Left ventricle myocardium inferior (tissue), 1 donor: ENCODE measurements at regions not wholly inside any gene's neighbourhood (a gene's known extent, or its start where the extent isn't known, plus 50 kb on each side); places are given as distances from the start of the nearest gene placed in this dataset.

Source experiments
- DNase-seq: peaks from one replicate; pipeline ENCODE4 v3.0.0-alpha.2; 2020
- H3K27ac ChIP-seq: fragments of 200-600 bp; replicated peaks from 2 replicates; pipeline ENCODE4 v1.8.0; 2021
- H3K27me3 ChIP-seq: fragments of 200-600 bp; 2 replicates; pipeline ENCODE4 v1.8.0; 2021; ENCODE audit warnings: low read depth
- H3K36me3 ChIP-seq: fragments of 200-600 bp; 2 replicates; pipeline ENCODE4 v1.8.0; 2021
- H3K4me1 ChIP-seq: fragments of 200-600 bp; 2 replicates; pipeline ENCODE4 v1.8.0; 2021
- H3K4me3 ChIP-seq: fragments of 200-600 bp; 2 replicates; pipeline ENCODE4 v1.8.0; 2021; ENCODE audit warnings: mild to moderate bottlenecking, moderate library complexity
- H3K9me3 ChIP-seq: fragments of 200-600 bp; replicated peaks from 2 replicates; pipeline ENCODE4 v1.8.0; 2021
- CTCF ChIP-seq: fragments of 200-600 bp; IDR thresholded peaks from 2 replicates; pipeline ENCODE4 v1.8.0; 2021; ENCODE audit warnings: antibody characterized with exemption, mild to moderate bottlenecking, borderline replicate concordance
- intact Hi-C: fragments of 100-400 bp; cut with micrococcal nuclease; formaldehyde crosslinking; loops from one replicate; pipeline ENCODE4 v1.11.0; 2022
- donor health status: DM: no; HTN: yes; CAD: no; lungs with severe emphysema.

GRCh38 chr18:7303316-7304060 is 72.6 kb downstream of the LRRC30 start:
- intact Hi-C loops = no loop called here
- no peak overlapping the region for H3K4me3 ChIP-seq
- no peaks in the 10 kb centered on the region for H3K27me3 ChIP-seq
- no peak overlapping the region for H3K27ac ChIP-seq
- peaks cover 10% of the 10 kb centered on the region for H3K4me1 ChIP-seq
- no peaks in the 10 kb centered on the region for H3K36me3 ChIP-seq
- DNase-seq = no peak
- H3K9me3 ChIP-seq = peaks cover 31% of the 10 kb centered on the region
- TF ChIP-seq CTCF = no peak

- intact Hi-C loops = no loop called here
- H3K4me3 ChIP-seq = no peak overlapping the region
- no peaks in the 10 kb centered on the region for H3K36me3 ChIP-seq
- no peak overlapping the region for H3K27ac ChIP-seq
- no peaks in the 10 kb centered on the region for H3K27me3 ChIP-seq
- H3K9me3 ChIP-seq = peaks cover 26% of the 10 kb centered on the region
- no peak for DNase-seq
- TF ChIP-seq CTCF = no peak
- H3K4me1 ChIP-seq = peaks cover 10% of the 10 kb centered on the region
These were observed 73.1 kb downstream of the LRRC30 start for GRCh38 chr18:7304061-7304370.

- Histone ChIP-seq H3K4me3 (no peak overlapping the region), H3K36me3 (no peaks in the 10 kb centered on the region), H3K27me3 (no peaks in the 10 kb centered on the region), H3K27ac (no peak overlapping the region), H3K9me3 (peaks cover 12% of the 10 kb centered on the region), H3K4me1 (peaks cover 10% of the 10 kb centered on the region)
- no peak for DNase-seq
- intact Hi-C loops = no loop called here
- no peak for TF ChIP-seq CTCF
These were observed 74.5 kb downstream of the LRRC30 start for GRCh38 chr18:7305416-7305815.

GRCh38 chr18:7307030-7307429 is 76.1 kb downstream of the LRRC30 start:
- Histone ChIP-seq H3K27ac (no peak overlapping the region), H3K4me1 (peaks cover 10% of the 10 kb centered on the region), H3K9me3 (peaks cover 3% of the 10 kb centered on the region), H3K27me3 (no peaks in the 10 kb centered on the region), H3K4me3 (no peak overlapping the region), H3K36me3 (no peaks in the 10 kb centered on the region)
- TF ChIP-seq CTCF = no peak
- no peak for DNase-seq
- intact Hi-C loops = no loop called here

GRCh38 chr18:7307526-7307925 is 76.6 kb downstream of the LRRC30 start:
- peaks cover 10% of the 10 kb centered on the region for H3K4me1 ChIP-seq
- H3K9me3 ChIP-seq = peaks cover 5% of the 10 kb centered on the region
- no peak for DNase-seq
- no peaks in the 10 kb centered on the region for H3K27me3 ChIP-seq
- TF ChIP-seq CTCF = no peak
- H3K36me3 ChIP-seq = no peaks in the 10 kb centered on the region
- H3K4me3 ChIP-seq = no peak overlapping the region
- intact Hi-C loops = no loop called here
- H3K27ac ChIP-seq = no peak overlapping the region
